ENCODE measurements at regions not wholly inside any gene's neighbourhood (a gene's known extent, or its start where the extent isn't known, plus 50 kb on each side); places are given as distances from the start of the nearest gene placed in this dataset.
A peak's percentile ranks its signal among the peaks of the same experiment; 100 is the strongest.
"Not testable (repeated sequence)": the region's sequence is repeated elsewhere in the genome, so short reads cannot be mapped to it uniquely, and the experiment has no call there.

DNA sequence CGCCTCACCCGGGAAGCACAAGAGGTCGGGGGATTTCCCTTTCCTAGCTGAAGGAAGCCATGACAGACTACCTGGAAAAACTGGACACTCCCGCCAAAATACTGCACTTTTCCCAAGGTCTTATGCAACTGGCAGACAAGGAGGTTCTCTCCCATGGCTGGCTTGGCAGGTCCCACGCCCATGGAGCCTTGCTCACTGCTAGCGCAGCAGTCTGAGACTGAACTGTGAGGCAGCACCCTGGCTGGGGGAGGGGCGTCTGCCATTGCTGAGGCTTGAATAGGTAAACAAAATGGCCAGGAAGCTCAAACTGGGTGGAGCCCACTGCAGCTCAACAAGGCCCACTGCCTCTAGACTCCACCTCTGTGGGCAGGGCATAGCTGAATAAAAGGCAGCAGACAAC is 92.1 kb downstream of the C4BPA start:
- DNase-seq (ENCODE audit: low read depth in 2 of 3, low spot score in 2 of 3), result not testable (repeated sequence)

DNA sequence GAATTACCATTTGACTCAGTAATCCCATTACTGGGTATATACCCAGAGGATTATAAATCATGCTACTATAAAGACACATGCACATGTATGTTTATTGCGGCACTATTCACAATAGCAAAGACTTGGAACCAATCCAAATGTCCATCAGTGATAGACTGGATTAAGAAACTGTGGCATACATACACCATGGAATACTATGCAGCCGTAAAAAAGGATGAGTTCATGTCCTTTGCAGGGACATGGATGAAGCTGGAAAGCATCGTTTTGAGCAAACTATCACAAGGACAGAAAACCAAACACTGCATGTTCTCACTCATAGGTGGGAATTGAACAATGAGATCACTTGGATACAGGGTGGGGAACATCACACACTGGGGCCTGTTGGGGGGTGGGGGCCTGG is 97.5 kb downstream of the C4BPA start:
- not testable (repeated sequence) for DNase-seq (ENCODE audit: low read depth in 2 of 3, low spot score in 2 of 3)

DNA sequence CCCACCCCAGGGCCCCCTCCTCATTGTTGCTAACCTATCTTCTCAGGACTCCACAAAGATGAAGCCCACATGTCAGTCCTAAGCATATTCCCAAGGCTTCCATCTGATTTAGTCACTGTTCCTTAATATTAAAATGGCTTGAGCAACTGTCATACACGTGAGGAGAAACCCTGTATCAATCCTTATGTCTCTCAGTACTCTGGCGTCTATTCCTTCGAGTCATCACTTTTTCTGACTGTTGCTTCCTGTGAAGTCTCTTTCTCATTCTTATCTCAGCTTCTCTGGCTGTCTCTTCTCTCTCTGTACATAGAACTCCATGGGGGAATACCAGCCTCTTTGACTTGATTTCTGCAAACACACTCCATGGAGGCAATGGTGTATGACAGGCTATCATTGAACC is 98.4 kb downstream of the C4BPA start:
- no peak for DNase-seq (ENCODE audit: low read depth in 2 of 3, low spot score in 2 of 3)

DNA sequence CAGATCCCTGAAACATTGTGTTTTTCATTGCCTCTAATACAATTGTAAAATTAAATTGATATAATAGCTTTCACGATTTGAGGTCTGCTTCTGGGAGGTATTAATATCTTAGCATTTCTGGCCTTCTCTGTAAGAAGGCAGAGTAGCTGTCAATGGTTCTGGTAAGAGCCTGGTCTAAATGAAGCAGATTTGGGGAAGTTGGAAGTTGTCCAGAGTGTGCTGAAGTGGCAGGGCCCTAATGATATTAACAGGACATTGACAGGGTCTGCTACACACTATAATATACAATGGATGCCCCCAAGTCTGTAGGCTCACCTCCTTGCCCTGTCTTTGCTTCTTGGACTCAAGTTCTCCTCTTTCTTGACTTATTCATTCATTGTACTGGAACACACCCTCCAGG is 99.5 kb downstream of the C4BPA start:
- DNase-seq (ENCODE audit: low read depth in 2 of 3, low spot score in 2 of 3), result peak in 1 of 3 donors; percentile 31

DNA sequence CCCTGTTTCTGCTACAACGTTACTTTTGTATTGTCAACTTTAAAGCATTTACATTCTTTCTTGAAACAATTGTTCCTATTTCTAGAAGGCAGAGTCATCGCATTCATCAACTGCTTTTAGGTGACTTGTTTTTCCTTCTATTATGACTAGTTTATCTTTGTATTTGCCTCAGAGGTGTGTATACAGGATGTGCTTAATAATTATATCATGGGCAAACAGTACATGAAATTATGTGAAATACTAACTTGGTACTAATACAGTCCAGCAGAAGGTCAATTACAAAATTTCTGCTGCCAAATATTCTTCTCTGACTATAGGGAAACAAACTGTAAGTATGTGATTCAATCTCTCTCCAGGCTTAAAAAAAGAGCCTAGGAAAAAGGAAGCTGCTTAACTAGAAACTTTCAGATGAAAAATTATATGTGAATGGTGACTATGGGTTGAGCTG is 101.6 kb downstream of the C4BPA start:
- no peak for DNase-seq (ENCODE audit: low read depth in 2 of 3, low spot score in 2 of 3)

DNA sequence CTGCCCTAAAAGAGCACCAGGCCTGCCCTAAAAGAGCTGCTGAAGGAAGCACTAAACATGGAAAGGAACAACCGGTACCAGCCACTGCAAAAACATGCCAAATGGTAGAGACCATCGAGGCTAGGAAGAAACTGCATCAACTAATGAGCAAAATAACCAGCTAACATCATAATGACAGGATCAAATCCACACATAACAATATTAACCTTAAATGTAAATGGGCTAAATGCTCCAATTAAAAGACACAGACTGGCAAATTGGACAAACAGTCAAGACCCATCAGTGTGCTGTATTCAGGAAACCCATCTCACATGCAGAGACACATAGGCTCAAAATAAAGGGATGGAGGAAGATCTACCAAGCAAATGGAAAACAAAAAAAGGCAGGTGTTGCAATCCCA is 104.7 kb downstream of the C4BPA start:
- not testable (repeated sequence) for DNase-seq (ENCODE audit: low read depth in 2 of 3, low spot score in 2 of 3)

DNA sequence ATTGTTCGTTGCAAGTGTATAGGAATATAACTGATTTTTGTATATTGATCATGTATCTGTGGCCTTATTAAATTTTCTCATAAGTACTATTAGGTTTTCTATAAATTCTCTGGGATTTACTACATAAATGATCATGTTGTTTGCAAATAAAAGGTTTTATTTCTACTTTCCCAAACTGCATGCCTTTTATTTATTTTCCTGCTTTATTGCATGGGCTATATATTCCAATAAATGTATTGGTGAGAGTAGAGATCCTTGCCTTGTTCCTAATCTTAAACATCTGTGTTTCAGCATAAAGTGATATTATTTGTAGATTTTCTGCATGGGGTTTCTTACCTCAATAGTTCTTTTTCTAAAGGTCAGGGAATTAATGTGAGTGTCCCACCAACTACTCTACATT is 107.0 kb upstream of the CD55 start:
- DNase-seq (ENCODE audit: low read depth in 2 of 3, low spot score in 2 of 3), result no peak

DNA sequence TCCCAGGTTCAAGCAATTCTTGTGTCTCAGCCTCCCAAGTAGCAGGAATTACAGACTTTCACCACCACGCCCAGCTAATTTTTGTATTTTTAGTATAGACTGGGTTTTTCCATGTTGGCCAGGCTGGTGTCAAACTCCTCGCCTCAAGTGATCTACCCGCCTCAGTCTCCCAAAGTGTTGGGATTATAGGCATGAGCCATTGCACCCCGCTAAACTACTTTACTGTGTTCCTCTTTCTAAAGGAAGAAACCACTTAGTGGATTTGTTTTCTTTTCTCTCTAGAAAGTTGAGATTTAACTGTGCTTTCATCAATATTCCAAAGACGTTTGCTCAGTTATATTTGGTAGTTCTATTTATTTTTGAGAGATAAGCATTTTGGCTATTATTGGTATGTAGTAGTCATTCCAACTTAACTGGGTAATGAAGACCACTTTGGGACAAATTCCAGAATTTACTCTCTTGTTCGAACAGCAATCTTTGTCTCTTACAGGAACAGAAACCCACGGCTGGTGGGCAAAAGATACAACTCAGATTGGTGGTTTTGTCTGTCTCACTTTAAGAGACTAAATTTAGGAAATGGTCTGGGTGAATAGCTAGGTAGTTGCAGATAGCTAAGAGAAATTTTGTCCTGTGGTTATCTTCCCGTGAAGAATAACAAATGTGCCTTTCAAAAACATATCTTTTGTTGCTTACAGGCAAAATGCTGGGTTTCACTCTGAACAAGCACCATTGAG is 103.5 kb upstream of the CD55 start:
- DNase-seq (ENCODE audit: low read depth in 2 of 3, low spot score in 2 of 3), result peak in 1 of 3 donors; percentile 13

DNA sequence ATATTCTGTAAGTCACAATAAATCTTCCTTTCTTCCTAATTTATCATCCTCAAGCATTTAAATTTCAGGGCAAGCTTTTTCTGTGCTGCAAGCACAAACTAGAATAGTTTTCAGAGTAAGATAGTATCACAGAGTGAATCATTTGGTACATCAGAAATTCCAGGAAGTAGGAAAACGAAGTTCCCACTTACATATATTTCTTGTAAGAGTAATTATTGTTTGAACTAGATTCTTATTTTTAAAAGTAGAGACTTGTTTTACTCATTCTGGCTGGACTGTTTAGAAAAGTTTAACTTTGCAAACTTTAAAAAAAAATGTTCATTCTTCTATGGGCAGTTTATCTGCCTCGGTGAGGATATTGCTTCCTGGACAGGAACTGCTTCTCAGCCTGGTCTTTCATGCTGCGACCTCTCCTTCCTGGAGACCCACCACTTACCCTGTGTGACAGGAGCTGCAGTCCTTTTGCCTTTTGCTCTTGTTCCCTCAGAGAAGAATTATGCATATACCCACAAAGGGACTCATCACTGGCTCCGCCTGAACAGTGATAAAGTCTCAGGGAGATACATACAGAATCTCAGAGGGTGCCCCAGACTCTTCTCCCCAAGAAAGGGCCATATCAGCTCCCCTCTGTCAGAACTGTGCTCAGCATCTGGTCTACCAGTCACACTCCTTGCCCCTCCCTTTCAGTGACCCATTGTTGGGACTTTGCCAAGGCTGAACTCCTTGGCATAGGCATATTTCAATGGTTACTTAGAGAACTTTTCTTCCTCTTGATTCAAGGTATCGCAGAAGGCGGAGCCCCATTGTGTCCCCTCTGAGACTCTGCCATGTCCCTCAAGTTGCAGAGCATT is 102.7 kb upstream of the CD55 start:
- DNase-seq (ENCODE audit: low read depth in 2 of 3, low spot score in 2 of 3), result peak in 2 of 3 donors; percentile 11 to 56

DNA sequence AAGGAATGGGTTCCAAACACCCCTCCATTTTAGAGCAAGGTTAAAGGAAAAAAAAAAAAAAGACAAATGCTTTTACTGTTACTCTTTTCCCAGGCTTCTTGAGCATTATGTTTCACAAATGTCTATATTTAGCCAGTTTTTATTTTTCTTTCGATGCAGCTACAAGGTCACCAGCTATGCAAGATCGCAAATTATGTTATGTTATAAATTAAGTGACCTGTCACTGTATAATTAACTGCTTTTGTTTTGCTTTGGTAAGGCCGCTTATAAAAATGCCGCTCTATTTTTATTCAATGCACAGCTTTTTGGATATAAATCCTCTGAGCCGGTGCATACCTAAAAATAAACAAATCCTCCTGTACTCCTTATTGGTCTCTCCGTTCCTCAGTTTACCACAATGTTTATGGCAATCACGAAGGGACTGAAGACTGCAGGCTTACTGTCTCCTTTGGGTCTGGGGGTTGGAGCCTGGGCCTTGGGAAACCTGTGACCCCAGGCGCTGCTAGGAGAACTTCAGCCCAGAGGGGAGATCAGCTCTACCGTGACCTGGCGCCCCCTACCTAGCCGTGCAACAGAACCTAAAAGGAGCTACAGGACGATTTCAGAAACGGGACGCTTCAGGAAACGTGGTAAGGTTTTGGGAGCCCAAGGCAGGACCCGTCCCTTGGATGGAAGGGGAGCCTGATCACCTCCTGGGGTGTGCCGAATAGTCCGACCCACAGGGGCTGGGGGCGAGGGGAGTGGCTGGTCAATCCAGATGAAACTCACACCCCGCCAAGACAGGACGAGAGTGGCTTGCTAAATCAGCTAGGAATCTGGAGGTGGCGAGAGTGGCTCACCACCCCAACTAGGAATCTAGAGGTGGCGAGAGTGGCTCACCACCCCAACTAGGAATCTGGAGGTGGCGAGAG is 101.2 kb upstream of the CD55 start:
- DNase-seq (ENCODE audit: low read depth in 2 of 3, low spot score in 2 of 3), result no peak

DNA sequence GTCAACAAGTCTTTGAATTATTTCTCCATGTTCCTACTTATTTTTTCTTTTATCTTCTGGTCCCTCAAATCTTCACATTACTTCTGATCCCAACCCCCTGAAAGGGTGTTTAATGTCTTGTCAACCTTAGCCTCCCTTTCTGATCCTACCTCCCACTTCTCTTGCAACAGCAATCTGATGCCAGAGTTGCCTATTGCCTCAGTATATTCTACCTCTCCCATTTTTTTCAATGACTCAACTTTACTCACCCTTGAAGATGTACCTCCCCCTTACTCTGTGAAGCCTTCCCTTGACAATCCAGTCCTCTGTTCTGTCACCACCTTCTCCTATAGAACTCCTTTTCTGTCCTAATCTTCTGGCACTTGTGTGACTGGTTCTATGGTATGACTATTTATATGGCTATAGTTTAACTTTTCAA is 99.5 kb upstream of the CD55 start:
- DNase-seq (ENCODE audit: low read depth in 2 of 3, low spot score in 2 of 3), result no peak

DNA sequence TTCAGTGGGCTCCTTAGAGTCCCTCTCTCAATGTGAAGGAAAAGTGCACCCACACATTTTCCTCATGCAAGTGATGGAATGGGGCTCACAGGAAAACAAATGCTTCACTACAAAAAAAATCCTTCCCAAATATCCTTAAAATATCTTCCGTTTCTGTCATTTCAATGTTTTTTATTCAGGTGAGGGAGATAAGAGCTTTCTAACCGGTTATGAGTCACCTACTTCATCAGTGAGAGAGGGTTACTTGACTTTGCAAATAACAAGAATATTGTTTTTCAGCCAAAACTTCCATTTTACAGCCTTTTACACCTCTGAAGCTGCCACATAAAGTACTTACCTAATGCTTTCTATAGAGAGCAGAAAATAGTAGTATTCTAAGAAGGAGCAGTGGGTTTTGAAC is 98.3 kb upstream of the CD55 start:
- no peak for DNase-seq (ENCODE audit: low read depth in 2 of 3, low spot score in 2 of 3)

DNA sequence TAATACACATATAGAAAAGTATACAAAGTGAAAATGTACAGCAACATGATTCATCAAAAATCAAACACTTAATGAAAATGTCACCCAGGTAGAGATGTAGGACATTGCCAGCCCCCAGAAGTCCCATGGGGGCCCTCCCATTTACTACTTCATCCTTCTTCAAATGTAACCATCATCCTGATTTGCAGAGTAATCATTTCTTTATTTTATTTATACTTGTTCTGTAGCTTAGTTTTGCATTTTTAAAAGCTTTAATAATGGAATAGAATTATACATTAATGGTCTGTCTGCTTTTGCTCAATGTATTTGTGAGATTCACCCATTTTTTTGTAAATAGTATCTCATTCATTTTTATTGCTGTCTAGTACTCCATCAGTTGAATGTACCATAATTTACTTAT is 96.8 kb upstream of the CD55 start:
- DNase-seq (ENCODE audit: low read depth in 2 of 3, low spot score in 2 of 3), result no peak

DNA sequence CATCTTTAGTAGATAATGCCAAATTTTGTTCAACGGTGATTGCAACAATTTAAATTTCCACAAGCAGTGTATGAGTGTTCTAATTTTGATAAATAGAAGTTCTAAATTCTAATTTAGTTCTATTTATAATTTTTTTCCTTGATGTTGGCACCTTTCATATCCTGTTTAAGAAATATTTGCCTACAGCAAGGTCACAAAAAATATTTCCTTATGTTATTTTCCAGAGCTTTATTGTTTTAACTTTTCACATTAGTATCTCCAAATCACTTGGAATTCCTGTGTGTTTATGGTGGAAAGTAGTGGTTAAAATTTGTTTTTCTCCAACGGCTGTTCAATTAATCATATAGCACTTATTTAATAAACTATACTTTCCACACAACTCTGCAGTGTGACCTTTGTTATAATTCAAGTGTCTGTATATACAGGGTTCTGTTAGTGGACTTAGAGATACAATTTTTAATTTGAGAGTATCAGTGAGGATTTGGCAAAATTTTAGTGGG is 94.3 kb upstream of the CD55 start:
- no peak for DNase-seq (ENCODE audit: low read depth in 2 of 3, low spot score in 2 of 3)

DNA sequence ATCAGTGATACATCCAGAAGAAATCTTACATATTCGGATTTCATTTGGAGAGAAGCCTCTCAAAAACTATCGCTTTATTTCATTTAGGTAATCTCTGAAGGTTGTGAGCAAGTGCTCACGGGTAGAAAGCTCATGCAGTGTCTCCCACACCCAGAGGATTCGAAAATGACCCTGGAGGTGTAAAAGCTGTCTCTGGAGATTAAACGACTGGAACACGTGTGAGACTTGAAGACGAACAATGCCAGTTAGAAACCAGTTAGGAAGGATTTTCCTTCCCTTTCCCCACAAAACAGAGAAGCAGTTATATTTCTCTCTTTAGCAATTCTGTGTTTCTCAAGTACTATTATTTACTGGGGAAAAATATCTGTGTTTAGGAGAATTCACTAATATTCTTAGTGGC is 92.5 kb upstream of the CD55 start:
- no peak for DNase-seq (ENCODE audit: low read depth in 2 of 3, low spot score in 2 of 3)

DNA sequence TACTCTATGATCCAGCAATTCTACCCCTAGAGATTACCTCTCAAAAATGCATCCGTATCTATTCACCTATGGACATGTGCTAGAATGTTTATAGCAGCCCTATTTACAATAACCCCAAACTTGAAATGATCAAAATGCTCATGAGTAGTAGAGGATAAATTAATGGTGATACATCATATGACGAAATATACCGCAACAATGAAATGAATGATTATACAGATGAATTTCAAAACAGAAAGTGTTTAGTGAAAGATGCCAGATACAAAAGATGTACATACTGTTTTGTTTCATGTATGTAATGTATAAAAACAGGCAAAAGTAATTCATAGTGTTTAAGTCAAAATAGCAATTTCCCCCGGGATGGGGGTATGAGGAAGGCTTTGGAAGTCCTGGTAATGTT is 91.0 kb upstream of the CD55 start:
- no peak for DNase-seq (ENCODE audit: low read depth in 2 of 3, low spot score in 2 of 3)

DNA sequence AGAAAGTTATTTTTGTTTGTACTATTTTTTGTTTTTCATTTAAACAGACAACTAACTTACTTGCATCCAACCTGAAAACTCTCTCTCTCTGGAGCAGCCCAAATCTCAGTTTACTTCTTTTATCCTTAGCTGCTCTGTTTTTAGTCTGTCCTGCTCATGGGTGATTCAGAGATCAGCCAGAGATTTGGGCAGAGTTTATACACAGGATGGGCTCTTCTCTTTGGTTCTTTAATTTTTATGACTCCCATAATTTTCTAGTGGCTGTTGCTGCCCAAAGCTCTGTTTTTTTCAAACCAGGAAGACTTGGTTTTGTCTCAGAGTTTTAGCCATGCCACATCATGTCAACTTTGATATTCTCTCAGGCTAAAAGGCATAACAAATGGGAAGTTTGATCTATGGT is 86.8 kb upstream of the CD55 start:
- DNase-seq (ENCODE audit: low read depth in 2 of 3, low spot score in 2 of 3), result no peak

DNA sequence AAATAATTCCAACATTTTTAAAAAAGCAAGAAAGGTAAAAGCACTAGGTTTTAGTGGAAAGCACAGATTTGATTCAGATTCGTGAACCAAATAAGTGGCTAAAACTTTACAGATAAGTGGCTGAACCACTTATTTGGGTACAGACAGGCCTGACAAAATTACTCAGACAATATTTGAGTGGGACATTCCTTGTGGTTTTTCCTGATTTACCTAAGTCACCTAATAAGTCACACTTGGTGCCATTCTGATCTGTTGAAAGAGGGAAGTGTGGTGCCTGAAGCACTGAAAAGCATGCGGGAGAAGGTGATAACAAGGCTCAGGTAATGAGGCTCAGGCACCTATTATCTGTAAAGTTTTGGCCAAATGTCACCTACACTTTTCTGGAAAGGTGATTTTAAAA is 81.6 kb upstream of the CD55 start:
- DNase-seq (ENCODE audit: low read depth in 2 of 3, low spot score in 2 of 3), result no peak

DNA sequence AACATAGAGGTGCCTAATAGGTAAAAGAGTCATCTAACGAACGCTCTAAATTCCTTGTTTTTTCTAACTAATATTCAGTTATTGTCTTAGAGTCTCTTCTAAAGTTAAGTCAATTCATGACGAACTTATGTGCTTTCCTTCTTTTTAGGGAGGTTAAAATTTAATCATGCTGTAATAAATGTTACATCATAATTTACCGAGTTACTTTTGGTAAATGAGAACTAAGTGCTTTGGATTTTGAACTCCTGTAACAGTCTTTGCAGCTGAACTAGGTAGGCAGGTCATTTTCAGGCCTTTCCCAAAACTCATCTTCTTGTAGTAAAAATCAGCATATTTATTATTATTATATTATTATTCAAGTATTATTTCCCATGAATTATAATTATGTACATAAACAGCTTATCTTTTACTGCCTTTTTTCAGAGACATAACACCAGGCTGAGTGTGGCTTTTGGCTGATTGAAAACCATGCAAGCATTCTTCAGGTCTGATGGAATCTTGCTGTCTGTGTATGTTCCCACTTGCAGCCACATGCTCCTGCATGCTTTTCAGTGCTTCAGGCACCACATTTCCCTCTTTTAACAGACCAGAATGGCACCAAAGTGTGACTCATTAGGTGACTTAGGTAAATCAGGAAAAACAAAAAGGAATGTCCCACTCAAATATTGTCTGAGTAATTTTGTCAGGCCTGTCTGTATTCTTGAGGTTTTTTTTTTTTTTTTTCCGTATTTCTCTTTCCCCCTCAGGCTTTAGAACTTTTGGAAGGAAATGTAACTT is 81.0 kb upstream of the CD55 start:
- DNase-seq (ENCODE audit: low read depth in 2 of 3, low spot score in 2 of 3), result no peak

Data from hematopoietic multipotent progenitor cell (in vitro differentiated cells).